T-helper 1 cell treated with Interleukin-12 subunit alpha and Interleukin-12 subunit beta and Interleukin-4 antibody, amounts not matched to agents 30 μg/mL and 1 μg/mL, for 36 hours (primary cell): ENCODE measurements at regions not wholly inside any gene's neighbourhood (a gene's known extent, or its start where the extent isn't known, plus 50 kb on each side); places are given as distances from the start of the nearest gene placed in this dataset.

Experiments used
- H3K27ac Mint-ChIP-seq: one replicate; pipeline ENCODE4 v1.8.0; 2021; ENCODE audit warnings: mild to moderate bottlenecking, mixed read lengths
- H3K27me3 Mint-ChIP-seq: one replicate; pipeline ENCODE4 v1.8.0; 2021; ENCODE audit warnings: low read depth, mixed read lengths
- H3K36me3 Mint-ChIP-seq: one replicate; pipeline ENCODE4 v1.8.0; 2021; ENCODE audit warnings: low read depth, mixed read lengths
- H3K4me1 Mint-ChIP-seq: one replicate; pipeline ENCODE4 v1.8.0; 2021; ENCODE audit warnings: low read depth, mixed read lengths
- H3K4me3 Mint-ChIP-seq: one replicate; pipeline ENCODE4 v1.8.0; 2021; ENCODE audit warnings: mild to moderate bottlenecking, moderate library complexity, mixed read lengths
- H3K9me3 Mint-ChIP-seq: one replicate; pipeline ENCODE4 v1.8.0; 2021; ENCODE audit warnings: mixed read lengths

GRCh38 chr21:28633839-28634555 is 358.7 kb downstream of the LTN1 start:
- Mint-ChIP-seq H3K27me3 (no peaks in the 10 kb centered on the region), H3K27ac (no peak overlapping the region), H3K4me1 (peaks cover 21% of the 10 kb centered on the region), H3K36me3 (peaks cover 12% of the 10 kb centered on the region), H3K9me3 (no peaks in the 10 kb centered on the region), H3K4me3 (no peak overlapping the region)

GRCh38 chr21:28632755-28633408 is 359.8 kb downstream of the LTN1 start:
- H3K27me3 Mint-ChIP-seq = no peaks in the 10 kb centered on the region
- H3K27ac Mint-ChIP-seq = no peak overlapping the region
- peaks cover 6% of the 10 kb centered on the region for H3K36me3 Mint-ChIP-seq
- H3K9me3 Mint-ChIP-seq = no peaks in the 10 kb centered on the region
- H3K4me3 Mint-ChIP-seq = no peak overlapping the region
- H3K4me1 Mint-ChIP-seq = peaks cover 23% of the 10 kb centered on the region

- H3K4me1 Mint-ChIP-seq = peaks cover 13% of the 10 kb centered on the region
- no peak overlapping the region for H3K4me3 Mint-ChIP-seq
- H3K27me3 Mint-ChIP-seq = no peaks in the 10 kb centered on the region
- peaks cover 6% of the 10 kb centered on the region for H3K9me3 Mint-ChIP-seq
- peaks cover 14% of the 10 kb centered on the region for H3K36me3 Mint-ChIP-seq
- H3K27ac Mint-ChIP-seq = no peak overlapping the region
Measured at GRCh38 chr21:28627691-28628090, 365.0 kb downstream of the LTN1 start.

GRCh38 chr21:28627261-28627660 is 365.4 kb downstream of the LTN1 start:
- Mint-ChIP-seq H3K4me3 (no peak overlapping the region), H3K36me3 (peaks cover 14% of the 10 kb centered on the region), H3K4me1 (peaks cover 11% of the 10 kb centered on the region), H3K27ac (no peak overlapping the region), H3K27me3 (no peaks in the 10 kb centered on the region), H3K9me3 (peaks cover 6% of the 10 kb centered on the region)

- peaks cover 20% of the 10 kb centered on the region for H3K36me3 Mint-ChIP-seq
- no peaks in the 10 kb centered on the region for H3K27me3 Mint-ChIP-seq
- H3K27ac Mint-ChIP-seq = no peak overlapping the region
- peaks cover 9% of the 10 kb centered on the region for H3K4me1 Mint-ChIP-seq
- H3K4me3 Mint-ChIP-seq = no peak overlapping the region
- peaks cover 10% of the 10 kb centered on the region for H3K9me3 Mint-ChIP-seq
Measured at GRCh38 chr21:28624626-28625025, 368.1 kb downstream of the LTN1 start.

GRCh38 chr21:28617300-28617699 is 375.4 kb downstream of the LTN1 start:
- Mint-ChIP-seq H3K27me3 (no peaks in the 10 kb centered on the region), H3K36me3 (peaks cover 10% of the 10 kb centered on the region), H3K9me3 (peaks cover 4% of the 10 kb centered on the region), H3K4me3 (no peak overlapping the region), H3K4me1 (peaks cover 1% of the 10 kb centered on the region), H3K27ac (no peak overlapping the region)

- no peak overlapping the region for H3K27ac Mint-ChIP-seq
- no peaks in the 10 kb centered on the region for H3K9me3 Mint-ChIP-seq
- H3K27me3 Mint-ChIP-seq = no peaks in the 10 kb centered on the region
- peaks cover 1% of the 10 kb centered on the region for H3K4me1 Mint-ChIP-seq
- peaks cover 4% of the 10 kb centered on the region for H3K36me3 Mint-ChIP-seq
- no peak overlapping the region for H3K4me3 Mint-ChIP-seq
Measured at GRCh38 chr21:28615276-28615675, 377.4 kb downstream of the LTN1 start.

GRCh38 chr21:28614791-28615190 is 377.9 kb downstream of the LTN1 start:
- no peaks in the 10 kb centered on the region for H3K27me3 Mint-ChIP-seq
- peaks cover 2% of the 10 kb centered on the region for H3K9me3 Mint-ChIP-seq

GRCh38 chr21:28608646-28609045 is 384.0 kb downstream of the LTN1 start:
- peaks cover 16% of the 10 kb centered on the region for H3K4me1 Mint-ChIP-seq
- H3K27me3 Mint-ChIP-seq = no peaks in the 10 kb centered on the region
- peaks cover 3% of the 10 kb centered on the region for H3K36me3 Mint-ChIP-seq
- H3K4me3 Mint-ChIP-seq = no peak overlapping the region
- H3K9me3 Mint-ChIP-seq = peaks cover 11% of the 10 kb centered on the region
- no peak overlapping the region for H3K27ac Mint-ChIP-seq

More at GRCh38 chr21:28614791-28615190, 377.9 kb downstream of the LTN1 start:
- Mint-ChIP-seq H3K4me1 (peaks cover 1% of the 10 kb centered on the region), H3K36me3 (peaks cover 4% of the 10 kb centered on the region), H3K4me3 (no peak overlapping the region), H3K27ac (no peak overlapping the region)

GRCh38 chr21:28607545-28607944 is 385.1 kb downstream of the LTN1 start:
- no peaks in the 10 kb centered on the region for H3K27me3 Mint-ChIP-seq
- H3K4me3 Mint-ChIP-seq = no peak overlapping the region
- peaks cover 15% of the 10 kb centered on the region for H3K9me3 Mint-ChIP-seq
- no peak overlapping the region for H3K27ac Mint-ChIP-seq
- peaks cover 5% of the 10 kb centered on the region for H3K36me3 Mint-ChIP-seq
- peaks cover 16% of the 10 kb centered on the region for H3K4me1 Mint-ChIP-seq

GRCh38 chr21:28604946-28605537 is 387.6 kb downstream of the LTN1 start:
- Mint-ChIP-seq H3K9me3 (peaks cover 29% of the 10 kb centered on the region), H3K27me3 (no peaks in the 10 kb centered on the region), H3K36me3 (peaks cover 14% of the 10 kb centered on the region), H3K27ac (peak overlapping the region; percentile 20), H3K4me1 (peaks cover 15% of the 10 kb centered on the region), H3K4me3 (no peak overlapping the region)

GRCh38 chr21:28602546-28602945 is 390.1 kb downstream of the LTN1 start:
- no peak overlapping the region for H3K4me3 Mint-ChIP-seq
- H3K27me3 Mint-ChIP-seq = no peaks in the 10 kb centered on the region
- peaks cover 9% of the 10 kb centered on the region for H3K4me1 Mint-ChIP-seq
- H3K9me3 Mint-ChIP-seq = peaks cover 36% of the 10 kb centered on the region
- H3K36me3 Mint-ChIP-seq = peaks cover 16% of the 10 kb centered on the region
- H3K27ac Mint-ChIP-seq = no peak overlapping the region

- Mint-ChIP-seq H3K36me3 (peaks cover 21% of the 10 kb centered on the region), H3K27ac (no peak overlapping the region), H3K9me3 (peaks cover 45% of the 10 kb centered on the region), H3K27me3 (no peaks in the 10 kb centered on the region), H3K4me3 (no peak overlapping the region), H3K4me1 (no peaks in the 10 kb centered on the region)
Measured at GRCh38 chr21:28598214-28598613, 394.5 kb downstream of the LTN1 start.

GRCh38 chr21:28592205-28592865 is 400.3 kb downstream of the LTN1 start:
- Mint-ChIP-seq H3K36me3 (peaks cover 5% of the 10 kb centered on the region), H3K27ac (no peak overlapping the region), H3K4me3 (no peak overlapping the region), H3K4me1 (no peaks in the 10 kb centered on the region), H3K9me3 (peaks cover 8% of the 10 kb centered on the region), H3K27me3 (no peaks in the 10 kb centered on the region)
